ENCODE measurements at regions not wholly inside any gene's neighbourhood (a gene's known extent, or its start where the extent isn't known, plus 50 kb on each side); places are given as distances from the start of the nearest gene placed in this dataset.

DNA sequence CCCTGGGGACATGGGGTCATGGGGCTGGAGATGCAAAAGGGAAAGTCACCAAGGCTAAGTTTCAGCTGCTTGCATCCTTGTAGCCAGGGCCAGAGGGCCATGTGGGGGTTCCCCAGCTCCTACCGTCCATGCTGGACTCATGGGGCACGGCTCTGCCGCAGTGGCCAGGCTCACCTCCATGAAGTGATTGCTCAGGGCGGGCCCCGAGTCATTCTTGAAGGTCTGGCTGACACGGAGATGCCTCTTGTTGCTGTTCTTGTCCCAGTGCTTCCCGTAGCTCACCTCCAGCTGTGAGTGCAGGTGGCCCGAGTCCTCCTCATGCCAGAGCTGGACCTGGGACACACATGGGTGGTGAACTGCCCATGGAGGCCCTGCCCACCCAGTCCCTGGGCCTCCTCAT, 114.5 kb downstream of the RMI2 start:
- Histone ChIP-seq H3K4me3 (no peak overlapping the region), H3K4me1 (no peaks in the 10 kb centered on the region), H3K27ac (no peak overlapping the region), H3K36me3 (no peaks in the 10 kb centered on the region), H3K9me3 (no peaks in the 10 kb centered on the region), H3K27me3 (no peaks in the 10 kb centered on the region)
- whole genome bisulfite sequencing, 2 donors (ENCODE audit: low coverage in 1 of 2) = 80% methylated on average over 8 of the region's 8 CpGs; no CpG with 5 or more reads in 1 of the 2 donors
- intact Hi-C loops (cut with DNase I; ENCODE audit: low total_unique reads) (no loop called here), in situ Hi-C loops (cut with MboI; ENCODE audit: low pct_ligation_motif_present in 1 of 4, low pct_unique_long_range_greater_than_20kb in 1 of 4, low sequenced_read_pairs in 3 of 4) (no loop called here)
- no peak for DNase-seq
- TF ChIP-seq POLR2A (IDR thresholded peaks at IDR 0.05) (no peak), POLR2AphosphoS5 (IDR thresholded peaks at IDR 0.05) (no peak), EP300 (IDR thresholded peaks at IDR 0.05; ENCODE audit: low read depth) (no peak)
- TF ChIP-seq, protein P1, sequence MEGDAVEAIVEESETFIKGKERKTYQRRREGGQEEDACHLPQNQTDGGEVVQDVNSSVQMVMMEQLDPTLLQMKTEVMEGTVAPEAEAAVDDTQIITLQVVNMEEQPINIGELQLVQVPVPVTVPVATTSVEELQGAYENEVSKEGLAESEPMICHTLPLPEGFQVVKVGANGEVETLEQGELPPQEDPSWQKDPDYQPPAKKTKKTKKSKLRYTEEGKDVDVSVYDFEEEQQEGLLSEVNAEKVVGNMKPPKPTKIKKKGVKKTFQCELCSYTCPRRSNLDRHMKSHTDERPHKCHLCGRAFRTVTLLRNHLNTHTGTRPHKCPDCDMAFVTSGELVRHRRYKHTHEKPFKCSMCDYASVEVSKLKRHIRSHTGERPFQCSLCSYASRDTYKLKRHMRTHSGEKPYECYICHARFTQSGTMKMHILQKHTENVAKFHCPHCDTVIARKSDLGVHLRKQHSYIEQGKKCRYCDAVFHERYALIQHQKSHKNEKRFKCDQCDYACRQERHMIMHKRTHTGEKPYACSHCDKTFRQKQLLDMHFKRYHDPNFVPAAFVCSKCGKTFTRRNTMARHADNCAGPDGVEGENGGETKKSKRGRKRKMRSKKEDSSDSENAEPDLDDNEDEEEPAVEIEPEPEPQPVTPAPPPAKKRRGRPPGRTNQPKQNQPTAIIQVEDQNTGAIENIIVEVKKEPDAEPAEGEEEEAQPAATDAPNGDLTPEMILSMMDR (IDR thresholded peaks at IDR 0.05) = no peak

DNA sequence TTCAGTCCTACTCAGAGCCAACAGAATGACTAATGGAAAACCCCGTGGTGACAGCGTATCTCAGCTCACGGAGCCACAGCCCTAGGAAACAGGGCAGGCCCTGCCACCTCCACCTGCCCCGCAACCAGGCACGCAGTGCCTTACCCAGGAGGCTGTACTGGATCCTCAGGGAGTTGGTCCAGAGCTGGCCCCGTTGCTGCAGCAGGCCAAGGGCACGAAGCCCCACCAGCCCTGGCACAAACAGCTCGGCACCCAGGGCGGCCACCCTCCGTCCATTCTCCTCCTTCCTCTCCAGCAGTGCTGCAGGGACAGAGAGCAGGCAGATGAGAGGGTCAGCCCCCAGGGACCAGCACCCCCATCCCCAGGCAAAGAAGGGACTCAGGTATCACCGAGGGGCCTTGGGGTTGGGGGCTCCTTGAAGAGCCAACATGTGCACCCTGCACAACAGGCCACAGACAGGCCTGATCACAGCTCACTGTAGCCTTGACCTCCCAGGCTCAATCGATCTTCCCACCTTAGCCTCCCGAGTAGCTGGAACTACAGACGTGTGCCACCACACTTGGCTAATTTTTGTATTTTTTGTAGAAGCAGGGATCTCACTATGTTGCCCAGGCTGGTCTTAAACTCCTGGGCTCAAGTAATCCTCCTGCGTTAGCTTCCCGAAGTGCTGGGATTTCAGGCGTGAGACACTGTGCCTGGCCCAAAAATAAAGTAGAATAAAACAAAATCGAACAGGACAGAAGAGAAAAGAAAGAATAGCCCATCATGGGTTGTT, 115.7 kb downstream of the RMI2 start:
- in situ Hi-C loops (cut with MboI; ENCODE audit: low pct_ligation_motif_present in 1 of 4, low pct_unique_long_range_greater_than_20kb in 1 of 4, low sequenced_read_pairs in 3 of 4) = no loop called here

DNA sequence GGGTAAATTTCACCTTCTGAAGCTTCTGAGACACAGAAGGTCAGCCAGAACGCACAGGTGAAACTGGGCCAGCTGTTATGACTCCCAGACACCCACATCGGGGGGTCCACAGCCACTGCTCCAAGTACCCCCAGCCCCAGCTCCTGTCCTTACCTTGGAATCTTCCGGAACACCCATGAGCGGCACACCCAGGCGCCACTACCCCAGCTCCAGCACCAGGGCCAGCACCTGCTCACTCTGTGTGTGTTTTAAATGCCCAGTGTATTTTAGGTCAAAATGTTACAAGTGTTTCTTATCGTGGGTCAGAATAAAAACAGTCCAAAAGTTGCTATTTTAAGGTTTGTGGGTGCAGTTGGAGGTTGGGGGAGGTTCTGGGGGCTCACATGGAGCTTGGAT, 116.3 kb downstream of the RMI2 start:
- TF ChIP-seq, protein P1 (IDR thresholded peaks at IDR 0.05) = no peak
- no peak for TF ChIP-seq EP300 (IDR thresholded peaks at IDR 0.05; ENCODE audit: low read depth)
- no peaks in the 10 kb centered on the region for H3K27me3 ChIP-seq
- DNase-seq = no peak
- no peaks in the 10 kb centered on the region for H3K36me3 ChIP-seq
- H3K9me3 ChIP-seq = no peaks in the 10 kb centered on the region
- H3K27ac ChIP-seq = no peak overlapping the region
- 54 to 86% methylated on average over 2 to 6 of the region's 6 CpGs for WGBS, 2 donors (ENCODE audit: low coverage in 1 of 2)
- H3K4me1 ChIP-seq = no peaks in the 10 kb centered on the region
- intact Hi-C loops (cut with DNase I; ENCODE audit: low total_unique reads) (no loop called here), in situ Hi-C loops (cut with MboI; ENCODE audit: low pct_ligation_motif_present in 1 of 4, low pct_unique_long_range_greater_than_20kb in 1 of 4, low sequenced_read_pairs in 3 of 4) (no loop called here)
- H3K4me3 ChIP-seq = no peak overlapping the region

More for the DNA sequence above, 115.7 kb downstream of the RMI2 start:
- Histone ChIP-seq H3K36me3 (no peaks in the 10 kb centered on the region), H3K4me3 (no peak overlapping the region), H3K4me1 (no peaks in the 10 kb centered on the region), H3K9me3 (no peaks in the 10 kb centered on the region), H3K27me3 (no peaks in the 10 kb centered on the region), H3K27ac (no peak overlapping the region)
- 74 to 79% methylated on average over 7 to 18 of the region's 18 CpGs for WGBS, 2 donors (ENCODE audit: low coverage in 1 of 2)
- TF ChIP-seq POLR2AphosphoS5 (IDR thresholded peaks at IDR 0.05) = no peak
- TF ChIP-seq POLR2A (IDR thresholded peaks at IDR 0.05) = no peak
- TF ChIP-seq, protein P1 (IDR thresholded peaks at IDR 0.05) = no peak
- TF ChIP-seq EP300 (IDR thresholded peaks at IDR 0.05; ENCODE audit: low read depth) = no peak
- intact Hi-C loops (cut with DNase I; ENCODE audit: low total_unique reads) = no loop called here
- DNase-seq = no peak

DNA sequence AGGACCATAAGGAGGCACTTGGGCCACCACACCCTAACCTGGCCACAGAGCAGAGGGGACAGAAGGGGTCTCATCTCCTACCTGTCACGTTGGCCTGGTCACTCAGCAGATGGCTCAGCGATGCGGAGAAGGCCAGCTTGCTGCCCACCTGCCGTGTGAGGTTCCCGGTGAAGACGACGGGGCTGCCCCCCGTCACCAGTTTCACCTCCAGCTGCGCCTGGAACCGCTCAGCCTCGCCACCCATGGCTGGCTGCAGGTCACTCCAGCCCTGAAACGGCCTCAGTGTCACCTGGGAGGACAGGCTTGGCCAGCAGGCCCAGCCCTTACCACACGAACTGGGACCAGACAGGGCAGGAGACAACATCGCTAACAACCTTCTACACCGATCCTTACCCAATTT, 116.8 kb downstream of the RMI2 start:
- no peaks in the 10 kb centered on the region for H3K36me3 ChIP-seq
- no peak overlapping the region for H3K4me3 ChIP-seq
- H3K27ac ChIP-seq = no peak overlapping the region
- WGBS, 2 donors (ENCODE audit: low coverage in 1 of 2) = 79% methylated on average over 15 of the region's 15 CpGs; no CpG with 5 or more reads in 1 of the 2 donors
- no peak for TF ChIP-seq EP300 (IDR thresholded peaks at IDR 0.05; ENCODE audit: low read depth)
- no peak for TF ChIP-seq POLR2A (IDR thresholded peaks at IDR 0.05)
- TF ChIP-seq POLR2AphosphoS5 (IDR thresholded peaks at IDR 0.05) = no peak
- TF ChIP-seq, protein P1 (IDR thresholded peaks at IDR 0.05) = no peak
- no peak for DNase-seq
- no peaks in the 10 kb centered on the region for H3K27me3 ChIP-seq
- H3K4me1 ChIP-seq = no peaks in the 10 kb centered on the region
- in situ Hi-C loops (cut with MboI; ENCODE audit: low pct_ligation_motif_present in 1 of 4, low pct_unique_long_range_greater_than_20kb in 1 of 4, low sequenced_read_pairs in 3 of 4) (no loop called here), intact Hi-C loops (cut with DNase I; ENCODE audit: low total_unique reads) (no loop called here)
- H3K9me3 ChIP-seq = no peaks in the 10 kb centered on the region

All from transverse colon (tissue), 4 donors.